KMS-11 (cell line): ENCODE measurements at regions not wholly inside any gene's neighbourhood (a gene's known extent, or its start where the extent isn't known, plus 50 kb on each side); places are given as distances from the start of the nearest gene placed in this dataset.

Experiments
- H2AFZ ChIP-seq: fragments of 200-600 bp; sonication (generic); 2 replicates; pipeline ENCODE4 v1.6.1; 2016; ENCODE audit warnings: antibody characterized with exemption, mixed run types, low read depth
- H3K27ac ChIP-seq: fragments of 200-600 bp; sonication (generic); 2 replicates; pipeline ENCODE4 v1.6.1; 2016; ENCODE audit warnings: mild to moderate bottlenecking, mixed run types
- H3K27me3 ChIP-seq: fragments of 200-600 bp; sonication (generic); 2 replicates; pipeline ENCODE4 v1.6.1; 2017; ENCODE audit warnings: mild to moderate bottlenecking, low read depth, mixed run types, moderate library complexity; ENCODE audit not compliant: insufficient read depth
- H3K36me3 ChIP-seq: fragments of 200-600 bp; sonication (generic); 2 replicates; pipeline ENCODE4 v1.6.1; 2017; ENCODE audit warnings: mild to moderate bottlenecking, mixed run types; ENCODE audit not compliant: insufficient read depth
- H3K4me1 ChIP-seq: fragments of 200-600 bp; sonication (generic); 2 replicates; pipeline ENCODE4 v1.6.1; 2016; ENCODE audit warnings: mild to moderate bottlenecking, low read depth, mixed run types; ENCODE audit not compliant: poor library complexity, severe bottlenecking
- H3K4me2 ChIP-seq: fragments of 200-600 bp; sonication (generic); 2 replicates; pipeline ENCODE4 v1.7.0; 2016; ENCODE audit warnings: mild to moderate bottlenecking, mixed run types
- H3K4me3 ChIP-seq: fragments of 200-600 bp; sonication (generic); IDR thresholded peaks from 2 replicates; pipeline ENCODE4 v1.6.1; 2017; ENCODE audit warnings: low read depth, low read length, mixed read lengths; ENCODE audit not compliant: insufficient read depth
- H3K79me2 ChIP-seq: fragments of 200-600 bp; sonication (generic); 2 replicates; pipeline ENCODE4 v1.6.1; 2016; ENCODE audit warnings: low read depth, mixed run types; ENCODE audit not compliant: insufficient read depth
- H3K9ac ChIP-seq: fragments of 200-600 bp; sonication (generic); 2 replicates; pipeline ENCODE4 v1.6.1; 2016; ENCODE audit warnings: mild to moderate bottlenecking, mixed run types
- H4K20me1 ChIP-seq: fragments of 200-600 bp; sonication (generic); 2 replicates; pipeline ENCODE4 v1.6.1; 2016; ENCODE audit warnings: mild to moderate bottlenecking, mixed run types; ENCODE audit not compliant: insufficient read depth
- CTCF ChIP-seq: fragments of 200-600 bp; sonication (generic); conservative IDR thresholded peaks from 2 replicates; pipeline ENCODE4 v1.6.1; 2017; ENCODE audit warnings: low read depth, mild to moderate bottlenecking, antibody characterized with exemption, low read length, moderate library complexity, mixed read lengths

- Histone ChIP-seq H3K4me2 (no peak overlapping the region), H2AFZ (no peak overlapping the region), H3K27me3 (no peaks in the 10 kb centered on the region)
Measured at GRCh38 chr3:44175070-44175469, 66.6 kb upstream of the TOPAZ1 start.

GRCh38 chr3:44179246-44179645, 62.4 kb upstream of the TOPAZ1 start:
- H3K79me2 ChIP-seq: no peaks in the 10 kb centered on the region
- H4K20me1 ChIP-seq: no peaks in the 10 kb centered on the region
- H3K4me3 ChIP-seq: no peak overlapping the region
- H3K27ac ChIP-seq: no peak overlapping the region
- no peak overlapping the region for H3K4me2 ChIP-seq
- no peaks in the 10 kb centered on the region for H3K36me3 ChIP-seq
- H3K27me3 ChIP-seq: no peaks in the 10 kb centered on the region
- TF ChIP-seq CTCF: no peak
- no peak overlapping the region for H3K9ac ChIP-seq
- no peak overlapping the region for H2AFZ ChIP-seq
- peaks cover 9% of the 10 kb centered on the region for H3K4me1 ChIP-seq

More at GRCh38 chr3:44175070-44175469, 66.6 kb upstream of the TOPAZ1 start:
- H3K4me3 ChIP-seq: no peak overlapping the region
- no peaks in the 10 kb centered on the region for H3K79me2 ChIP-seq
- H3K27ac ChIP-seq: no peak overlapping the region
- H4K20me1 ChIP-seq: no peaks in the 10 kb centered on the region
- no peak overlapping the region for H3K9ac ChIP-seq
- TF ChIP-seq CTCF: no peak
- H3K4me1 ChIP-seq: no peaks in the 10 kb centered on the region
- H3K36me3 ChIP-seq: no peaks in the 10 kb centered on the region

- Histone ChIP-seq H2AFZ (peak overlapping the region; percentile 35; the same call in 1 of the 2 replicates), H3K4me2 (peak overlapping the region; percentile 39; the same call in 1 of the 2 replicates), H3K79me2 (no peaks in the 10 kb centered on the region), H3K27me3 (no peaks in the 10 kb centered on the region), H3K36me3 (no peaks in the 10 kb centered on the region), H3K4me1 (peaks cover 15% of the 10 kb centered on the region), H3K9ac (no peak overlapping the region), H4K20me1 (no peaks in the 10 kb centered on the region), H3K27ac (peak overlapping the region; percentile 32; the same call in 1 of the 2 replicates), H3K4me3 (no peak overlapping the region)
- no peak for TF ChIP-seq CTCF
Measured at GRCh38 chr3:44184319-44184953, 57.2 kb upstream of the TOPAZ1 start.

- no peaks in the 10 kb centered on the region for H3K27me3 ChIP-seq
- no peak overlapping the region for H3K4me2 ChIP-seq
- H3K36me3 ChIP-seq: no peaks in the 10 kb centered on the region
- no peak overlapping the region for H3K9ac ChIP-seq
- no peak for TF ChIP-seq CTCF
- H3K4me3 ChIP-seq: no peak overlapping the region
- no peaks in the 10 kb centered on the region for H4K20me1 ChIP-seq
- H3K27ac ChIP-seq: no peak overlapping the region
- H3K4me1 ChIP-seq: peaks cover 15% of the 10 kb centered on the region
- H3K79me2 ChIP-seq: no peaks in the 10 kb centered on the region
- H2AFZ ChIP-seq: no peak overlapping the region
Measured at GRCh38 chr3:44185396-44185915, 56.2 kb upstream of the TOPAZ1 start.
